ENCODE measurements at regions not wholly inside any gene's neighbourhood (a gene's known extent, or its start where the extent isn't known, plus 50 kb on each side); places are given as distances from the start of the nearest gene placed in this dataset.

- Histone ChIP-seq H3K27ac (no peak overlapping the region), H3K36me3 (no peaks in the 10 kb centered on the region), H3K27me3 (no peaks in the 10 kb centered on the region), H3K9me3 (ENCODE audit: low read depth) (no peaks in the 10 kb centered on the region), H3K4me1 (ENCODE audit: low read depth) (peaks cover 21% of the 10 kb centered on the region), H3K4me3 (no peak overlapping the region)
- no peak for TF ChIP-seq CTCF (IDR thresholded peaks at IDR 0.05; ENCODE audit: low read depth, low read length)
- DNase-seq (ENCODE audit: low read depth in 1 of 2, low spot score in 1 of 2) = no peak
Observed at GRCh38 chr6:137707038-137707589, 159.9 kb upstream of the TNFAIP3 start.

GRCh38 chr6:137707590-137708360 is 159.3 kb upstream of the TNFAIP3 start:
- H3K27me3 ChIP-seq = no peaks in the 10 kb centered on the region
- no peak overlapping the region for H3K4me3 ChIP-seq
- DNase-seq (ENCODE audit: low read depth in 1 of 2, low spot score in 1 of 2) = peak; percentile 65 to 88
- H3K36me3 ChIP-seq = no peaks in the 10 kb centered on the region
- TF ChIP-seq CTCF (IDR thresholded peaks at IDR 0.05; ENCODE audit: low read depth, low read length) = peak; percentile 65
- no peaks in the 10 kb centered on the region for H3K9me3 ChIP-seq (ENCODE audit: low read depth)
- H3K4me1 ChIP-seq (ENCODE audit: low read depth) = peaks cover 18% of the 10 kb centered on the region
- H3K27ac ChIP-seq = no peak overlapping the region

- Histone ChIP-seq H3K36me3 (no peaks in the 10 kb centered on the region), H3K27me3 (no peaks in the 10 kb centered on the region), H3K4me3 (no peak overlapping the region), H3K4me1 (ENCODE audit: low read depth) (peaks cover 14% of the 10 kb centered on the region), H3K27ac (no peak overlapping the region), H3K9me3 (ENCODE audit: low read depth) (no peaks in the 10 kb centered on the region)
- TF ChIP-seq CTCF (IDR thresholded peaks at IDR 0.05; ENCODE audit: low read depth, low read length) = no peak
- DNase-seq (ENCODE audit: low read depth in 1 of 2, low spot score in 1 of 2) = no peak
Observed at GRCh38 chr6:137708481-137708880, 158.6 kb upstream of the TNFAIP3 start.

GRCh38 chr6:137709424-137710236 is 157.4 kb upstream of the TNFAIP3 start:
- peaks cover 6% of the 10 kb centered on the region for H3K4me1 ChIP-seq (ENCODE audit: low read depth)
- TF ChIP-seq CTCF (IDR thresholded peaks at IDR 0.05; ENCODE audit: low read depth, low read length) = no peak
- H3K27ac ChIP-seq = no peak overlapping the region
- no peaks in the 10 kb centered on the region for H3K36me3 ChIP-seq
- H3K9me3 ChIP-seq (ENCODE audit: low read depth) = no peaks in the 10 kb centered on the region
- no peak for DNase-seq (ENCODE audit: low read depth in 1 of 2, low spot score in 1 of 2)
- no peak overlapping the region for H3K4me3 ChIP-seq
- H3K27me3 ChIP-seq = no peaks in the 10 kb centered on the region

GRCh38 chr6:137711972-137712371 is 155.1 kb upstream of the TNFAIP3 start:
- Histone ChIP-seq H3K27me3 (no peaks in the 10 kb centered on the region), H3K36me3 (no peaks in the 10 kb centered on the region), H3K9me3 (ENCODE audit: low read depth) (no peaks in the 10 kb centered on the region), H3K4me3 (no peak overlapping the region), H3K27ac (no peak overlapping the region), H3K4me1 (ENCODE audit: low read depth) (no peaks in the 10 kb centered on the region)
- no peak for DNase-seq (ENCODE audit: low read depth in 1 of 2, low spot score in 1 of 2)
- no peak for TF ChIP-seq CTCF (IDR thresholded peaks at IDR 0.05; ENCODE audit: low read depth, low read length)

Measured in cardiac muscle cell (in vitro differentiated cells and primary cell).